EL (cell line): ENCODE measurements at regions not wholly inside any gene's neighbourhood (a gene's known extent, or its start where the extent isn't known, plus 50 kb on each side); places are given as distances from the start of the nearest gene placed in this dataset.
"Not testable (repeated sequence)": the region's sequence is repeated elsewhere in the genome, so short reads cannot be mapped to it uniquely, and the experiment has no call there.

Experiments
- DNase-seq: peaks from one replicate; pipeline ENCODE4 v3.0.0-alpha.2; 2016

GRCh38 chr16:7775072-7775488 lies 442.4 kb downstream of the RBFOX1 start:
- DNase-seq = no peak

- DNase-seq = no peak
Measured at GRCh38 chr16:7772722-7773121, 440.1 kb downstream of the RBFOX1 start.

GRCh38 chr16:7769091-7769490 lies 436.4 kb downstream of the RBFOX1 start:
- DNase-seq = not testable (repeated sequence)

GRCh38 chr16:7765079-7765550 lies 432.5 kb downstream of the RBFOX1 start:
- DNase-seq = no peak

GRCh38 chr16:7763111-7763510 lies 430.5 kb downstream of the RBFOX1 start:
- DNase-seq = no peak
